Right cardiac atrium (tissue), 5 donors: ENCODE measurements at regions not wholly inside any gene's neighbourhood (a gene's known extent, or its start where the extent isn't known, plus 50 kb on each side); places are given as distances from the start of the nearest gene placed in this dataset.
A peak's percentile ranks its signal among the peaks of the same experiment; 100 is the strongest.
"Not testable (repeated sequence)": the region's sequence is repeated elsewhere in the genome, so short reads cannot be mapped to it uniquely, and the experiment has no call there.

Source experiments
- ATAC-seq, 2 donors: fragments of 200-7000 bp; cut with Tn5 transposase; one replicate each; pipeline versions ENCODE4 v1.8.0 to v1.9.1; 2020; ENCODE audit warnings: moderate library complexity in 2 of 2, mild to moderate bottlenecking in 1 of 2
- DNase-seq, 3 donors: peaks; one replicate each; pipeline ENCODE4 v3.0.0-alpha.2; 2020
- H3K27ac ChIP-seq: one replicate; pipeline ENCODE4 v1.5.1; 2013; ENCODE audit warnings: mild to moderate bottlenecking, low read length, control low read depth, moderate library complexity
- H3K27me3 ChIP-seq: one replicate; pipeline ENCODE4 v1.6.1; 2013; ENCODE audit not compliant: control insufficient read depth, insufficient read depth
- H3K4me1 ChIP-seq: one replicate; pipeline ENCODE4 v1.6.1; 2013; ENCODE audit warnings: low read length; ENCODE audit not compliant: control insufficient read depth, insufficient read depth
- H3K4me3 ChIP-seq: one replicate; pipeline ENCODE4 v1.5.1; 2013; ENCODE audit warnings: low read length, control low read depth
- H3K9me3 ChIP-seq: one replicate; pipeline ENCODE4 v1.6.1; 2013; ENCODE audit warnings: low read length; ENCODE audit not compliant: control insufficient read depth
- WGBS: extraction: QIAGEN DNeasy Blood & Tissue Kit; methylation state at CpG from one replicate; pipeline ENCODE4 v1.1.7; 2013; 5-methylcytosine and 5-hydroxymethylcytosine counted together
- intact Hi-C, 4 donors: fragments of 100-400 bp; cut with DNase I; formaldehyde crosslinking; loops; one replicate each; pipeline versions ENCODE4 v1.11.0 to v1.14.0; 2022 to 2023
- donor health status: healthy with polysubstance abuse.
- donor health status: DM: no; HTN: yes; CAD: no.
- donor health status: DM: no; HTN: no; CAD: no.
- donor health status: DM: no; HTN: yes; CAD: no; lungs with severe emphysema.
- donor health status: DM: yes; HTN: yes; CAD: no.

- H3K9me3 ChIP-seq, H3K4me1 ChIP-seq, DNase-seq, ATAC-seq, intact Hi-C loops, H3K27me3 ChIP-seq, H3K27ac ChIP-seq, H3K4me3 ChIP-seq: not testable (repeated sequence)
These were observed 588.0 kb upstream of the DEFB115 start for GRCh38 chr20:30669330-30670029.

DNA sequence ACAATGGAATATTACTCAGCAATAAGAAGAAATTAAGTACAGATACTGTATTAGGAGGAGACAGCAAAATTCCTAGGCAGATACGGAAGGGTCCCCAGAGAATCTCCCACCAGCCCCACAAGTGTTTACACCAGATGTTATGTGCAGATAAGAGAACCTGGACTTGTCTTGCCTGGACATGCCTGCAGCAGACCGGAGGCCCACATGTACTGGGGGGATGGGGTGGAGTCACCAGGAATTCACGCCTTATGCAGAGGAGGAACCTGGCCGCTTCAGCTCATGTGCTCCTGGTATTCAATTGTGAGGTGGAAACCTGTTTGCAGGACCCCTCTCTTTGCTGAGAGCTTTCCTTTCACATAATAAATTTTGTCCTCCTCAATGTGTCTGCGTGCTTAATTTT lies 586.3 kb upstream of the DEFB115 start:
- H3K4me3 ChIP-seq, H3K27ac ChIP-seq, intact Hi-C loops, H3K9me3 ChIP-seq, DNase-seq, H3K27me3 ChIP-seq, H3K4me1 ChIP-seq, ATAC-seq: not testable (repeated sequence)
- 61% methylated on average over 5 of the region's 5 CpGs for WGBS

DNA sequence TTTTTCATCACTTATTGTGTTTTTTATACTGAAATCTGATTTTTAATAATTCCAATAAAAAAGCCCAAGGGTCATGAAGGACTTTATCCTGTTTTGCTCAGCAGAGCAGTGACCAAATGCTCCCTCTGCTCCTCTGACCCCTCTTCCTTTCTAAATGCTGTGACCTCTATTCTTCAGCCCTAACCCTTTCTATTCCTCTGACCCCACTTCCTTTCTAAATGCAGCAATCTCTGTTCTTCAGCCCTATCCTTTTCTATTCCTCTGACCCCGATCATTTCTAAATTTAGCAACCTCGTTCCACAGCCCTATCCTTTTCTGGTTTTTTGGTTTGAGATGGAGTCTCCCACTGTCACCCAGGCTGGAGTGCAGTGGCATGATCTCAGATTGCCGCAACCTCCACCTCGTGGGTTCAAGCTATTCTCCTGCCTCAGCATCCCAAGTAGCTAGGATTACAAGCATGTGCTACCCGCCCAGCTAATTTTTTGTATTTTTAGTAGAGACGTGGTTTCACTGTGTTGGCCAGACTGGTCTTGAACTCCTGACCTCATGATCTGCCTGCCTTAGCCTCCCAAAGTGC lies 581.4 kb upstream of the DEFB115 start:
- DNase-seq, H3K27ac ChIP-seq, H3K27me3 ChIP-seq, intact Hi-C loops, H3K4me3 ChIP-seq, H3K4me1 ChIP-seq, ATAC-seq, H3K9me3 ChIP-seq: not testable (repeated sequence)
- 58% methylated on average over 6 of the region's 6 CpGs for WGBS

- not testable (repeated sequence) for ATAC-seq
These were observed 575.2 kb upstream of the DEFB115 start for GRCh38 chr20:30682236-30682635.

DNA sequence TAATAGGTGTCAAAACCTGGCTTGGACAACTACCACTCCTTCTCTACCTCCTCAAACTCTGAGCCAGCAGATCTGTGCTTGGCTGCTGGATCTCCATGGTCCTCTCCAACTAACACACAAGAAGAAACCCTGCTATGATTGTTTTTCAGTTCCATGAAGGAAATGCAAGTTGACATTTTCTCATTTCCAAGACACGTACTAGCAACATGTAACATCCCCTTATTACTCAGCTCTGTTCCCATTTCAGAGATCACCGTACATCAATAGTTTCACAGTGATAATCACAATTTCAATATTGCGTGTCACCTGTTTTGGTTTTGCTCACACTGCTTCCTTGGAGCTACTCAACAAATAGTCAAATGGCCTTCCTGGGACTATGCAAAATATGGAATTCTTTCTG lies 544.6 kb upstream of the DEFB115 start:
- H3K9me3 ChIP-seq, H3K4me1 ChIP-seq, intact Hi-C loops, DNase-seq, H3K27me3 ChIP-seq, H3K27ac ChIP-seq, H3K4me3 ChIP-seq, ATAC-seq: not testable (repeated sequence)
- WGBS: 73% methylated on average over 3 of the region's 3 CpGs

More at GRCh38 chr20:30682236-30682635, 575.2 kb upstream of the DEFB115 start:
- H3K27me3 ChIP-seq, H3K4me3 ChIP-seq, intact Hi-C loops, H3K4me1 ChIP-seq, H3K27ac ChIP-seq, DNase-seq, H3K9me3 ChIP-seq: not testable (repeated sequence)
- 64% methylated on average over 4 of the region's 4 CpGs for WGBS

GRCh38 chr20:30719415-30720199 lies 537.9 kb upstream of the DEFB115 start:
- DNase-seq, intact Hi-C loops: not testable (repeated sequence)
- WGBS: 45% methylated on average over 6 of the region's 6 CpGs

DNA sequence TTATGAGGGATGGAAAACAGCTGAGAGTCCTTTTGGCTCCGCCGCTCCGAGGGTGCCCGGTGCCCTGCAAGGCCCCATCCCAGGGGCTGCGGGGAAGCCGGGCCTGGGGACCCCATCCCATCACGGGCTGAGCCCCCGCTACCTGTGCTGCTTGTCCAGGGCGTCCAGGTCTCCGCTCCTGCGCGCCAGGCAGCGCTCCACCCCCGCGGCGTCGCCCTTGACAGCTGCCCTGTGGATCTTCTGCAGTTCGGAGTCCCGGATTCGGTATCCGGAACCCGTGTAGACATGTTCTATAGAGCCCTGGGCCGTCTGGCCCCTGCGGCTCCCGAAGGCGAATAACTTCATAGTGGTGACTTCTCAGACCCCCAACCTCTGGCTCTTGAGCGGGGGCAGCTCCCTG lies 534.0 kb upstream of the DEFB115 start:
- 10% methylated on average over 27 of the region's 27 CpGs for WGBS
- intact Hi-C loops, ATAC-seq, H3K27me3 ChIP-seq, H3K27ac ChIP-seq, H3K4me1 ChIP-seq, H3K9me3 ChIP-seq, DNase-seq: not testable (repeated sequence)
- H3K4me3 ChIP-seq: peak overlapping the region; percentile 35

More at GRCh38 chr20:30719415-30720199, 537.9 kb upstream of the DEFB115 start:
- not testable (repeated sequence) for ATAC-seq, H3K27me3 ChIP-seq, H3K4me3 ChIP-seq, H3K27ac ChIP-seq, H3K4me1 ChIP-seq, H3K9me3 ChIP-seq

DNA sequence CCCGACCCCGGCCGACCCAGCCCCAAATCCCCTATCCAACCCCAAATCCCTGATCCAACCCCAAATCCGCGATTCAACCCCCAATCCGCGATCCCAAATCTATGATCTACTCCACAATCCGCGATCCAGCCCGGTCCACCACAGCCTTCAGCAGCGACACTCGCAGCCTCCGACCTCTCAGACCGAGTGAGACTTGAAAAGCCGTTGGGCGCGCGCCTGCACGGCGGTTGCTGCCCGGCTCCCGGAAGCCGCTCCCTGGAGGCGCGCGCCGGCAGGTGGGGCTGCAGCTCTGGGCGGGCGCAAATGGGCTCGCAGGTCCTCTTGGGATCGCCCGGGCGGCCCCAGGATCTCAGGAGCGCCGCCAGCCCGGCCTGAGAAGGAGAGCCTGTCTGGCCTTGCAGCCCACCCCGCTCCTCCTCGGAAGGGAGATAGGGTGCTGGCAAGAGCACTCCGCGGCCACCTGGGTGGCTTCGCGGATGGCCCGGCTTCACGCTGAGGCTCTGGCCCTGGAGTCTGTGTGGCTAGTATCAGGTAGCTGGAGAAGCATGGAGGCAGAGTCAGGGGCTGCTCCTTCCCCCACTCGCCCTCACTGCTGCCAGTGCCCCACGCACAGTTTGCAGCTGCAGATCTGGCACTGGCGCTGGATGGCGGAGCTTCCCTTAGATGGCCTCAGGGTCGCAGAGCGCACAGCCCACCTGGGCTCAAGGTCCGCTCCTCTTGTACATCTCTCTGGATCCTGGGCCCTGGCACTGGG lies 533.4 kb upstream of the DEFB115 start:
- ATAC-seq, H3K27ac ChIP-seq, H3K9me3 ChIP-seq, intact Hi-C loops, H3K27me3 ChIP-seq, H3K4me1 ChIP-seq: not testable (repeated sequence)
- DNase-seq: peak in 2 of 3 donors; percentile 69 to 81
- H3K4me3 ChIP-seq: peak overlapping the region; percentile 35
- WGBS: 11% methylated on average over 49 of the region's 51 CpGs

DNA sequence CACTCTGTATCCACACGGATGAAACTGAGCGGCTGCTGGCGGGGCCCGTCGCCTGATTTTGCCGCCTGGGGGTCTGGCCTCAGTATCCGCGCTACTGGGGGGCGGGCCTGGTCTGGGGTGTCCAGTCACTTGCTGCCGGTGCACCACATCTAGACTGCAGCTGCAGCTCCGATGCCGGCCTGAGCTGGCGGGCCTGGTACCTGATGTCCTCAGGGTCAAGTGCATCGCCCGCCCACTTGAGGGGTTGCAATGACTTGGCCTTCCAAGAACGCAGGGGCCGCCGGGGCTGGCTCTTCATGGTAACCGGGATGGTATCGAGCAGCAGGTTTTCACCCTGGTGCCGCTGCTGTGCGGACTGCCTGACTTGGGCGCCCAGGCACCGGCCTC lies 532.8 kb upstream of the DEFB115 start:
- intact Hi-C loops, ATAC-seq, H3K4me3 ChIP-seq: not testable (repeated sequence)

DNA sequence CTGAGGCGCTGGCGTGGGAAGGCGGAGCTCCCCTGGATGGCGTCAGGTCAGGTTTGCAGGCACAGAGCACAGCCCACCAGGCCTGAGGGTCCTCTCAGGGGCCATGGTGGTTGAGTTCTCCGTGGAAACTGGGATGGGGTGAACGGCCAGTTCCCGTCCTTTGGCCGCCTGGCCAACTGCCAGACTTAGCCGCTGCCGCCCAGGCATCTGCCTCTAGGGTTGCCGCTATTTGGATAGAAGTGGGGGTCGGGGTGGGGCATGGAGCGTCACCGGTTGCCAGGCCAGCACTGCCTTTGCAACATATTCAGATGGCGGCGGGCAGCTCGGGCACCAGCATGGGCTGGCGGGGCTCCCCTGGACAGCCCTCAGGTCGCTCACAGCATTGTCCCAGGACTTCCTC lies 532.3 kb upstream of the DEFB115 start:
- DNase-seq: peak in 1 of 3 donors; percentile 59
- H3K4me1 ChIP-seq, H3K27ac ChIP-seq, H3K27me3 ChIP-seq, intact Hi-C loops, H3K4me3 ChIP-seq, ATAC-seq, H3K9me3 ChIP-seq: not testable (repeated sequence)
- WGBS: 83% methylated on average over 19 of the region's 19 CpGs

More for the DNA sequence above, 532.8 kb upstream of the DEFB115 start:
- not testable (repeated sequence) for H3K4me1 ChIP-seq, H3K9me3 ChIP-seq, H3K27me3 ChIP-seq, H3K27ac ChIP-seq
- peak in 2 of 3 donors; percentile 47 to 48 for DNase-seq
- 57% methylated on average over 24 of the region's 24 CpGs for WGBS
